GM12878 (cell line): ENCODE measurements at regions not wholly inside any gene's neighbourhood (a gene's known extent, or its start where the extent isn't known, plus 50 kb on each side); places are given as distances from the start of the nearest gene placed in this dataset.

Experiments used
- ATAC-seq: fragments of 200-7000 bp; cut with Tn5 transposase; 3 replicates; pipeline ENCODE4 v1.9.1; 2020; ENCODE audit warnings: mild to moderate bottlenecking, moderate library complexity
- BruUV-seq: library from RNA; stranded (reverse); fragments of 400-500 nt; replicated peaks from 2 replicates; lab custom pipeline; 2021; lab: Mats Ljungman, UMichigan
- CTCF ChIA-PET: fragments of 300-600 bp; sonication (Branson Sonifier 250); formaldehyde crosslinking; extraction: SDS; loops from one replicate; lab custom pipeline; 2021; ENCODE audit warnings: inconsistent platforms; lab: Yijun Ruan, JAX
- POLR2A ChIA-PET: fragments of 350-600 bp; formaldehyde crosslinking; extraction: SDS; loops from one replicate; lab custom pipeline; 2021; ENCODE audit warnings: inconsistent platforms; lab: Charles Lee
- RAD21 ChIA-PET: fragments of 300-600 bp; sonication (Branson Sonifier 250); formaldehyde crosslinking; loops from one replicate; lab custom pipeline; 2023; ENCODE audit warnings: antibody characterized with exemption; ENCODE audit not compliant: unreplicated experiment; lab: Charles Lee
- SMC1A ChIA-PET: fragments of 300-600 bp; sonication (Branson Sonifier 250); formaldehyde crosslinking; loops from one replicate; lab custom pipeline; 2023; ENCODE audit not compliant: unreplicated experiment, uncharacterized antibody; lab: Charles Lee
- DNase-seq: peaks from one replicate; pipeline ENCODE4 v3.0.0-alpha.2; 2011; ENCODE audit warnings: low read depth, low spot score
- FAIRE-seq: peaks from 3 replicates; lab custom pipeline; 2011; peaks lifted over from hg19 to GRCh38; lab: Jason Lieb, UNC
- H2AFZ ChIP-seq: 2 replicates; pipeline ENCODE4 v1.6.0; 2011; ENCODE audit warnings: low read depth, low read length, control low read depth; ENCODE audit not compliant: control insufficient read depth
- H3K27ac ChIP-seq: 2 replicates; pipeline ENCODE4 v1.5.1; 2011; ENCODE audit warnings: control low read depth; ENCODE audit not compliant: control insufficient read depth, insufficient read depth
- H3K27me3 ChIP-seq, 2 experiments: replicated peaks in 1 of 2; 2 replicates each; pipeline versions ENCODE4 v1.6.0 to v1.6.1; 2011; ENCODE audit warnings: low read length in 1 of 2; ENCODE audit not compliant: control insufficient read depth in 2 of 2, insufficient read depth in 2 of 2
- H3K36me3 ChIP-seq, 2 experiments: 2 replicates each; pipeline ENCODE4 v1.5.1; 2011; ENCODE audit warnings: low read length in 1 of 2; ENCODE audit not compliant: control insufficient read depth in 2 of 2, insufficient read depth in 2 of 2
- H3K4me1 ChIP-seq: 2 replicates; pipeline ENCODE4 v1.6.1; 2011; ENCODE audit warnings: mild to moderate bottlenecking, low read length, moderate library complexity, mixed read lengths; ENCODE audit not compliant: control insufficient read depth, insufficient read depth
- H3K4me2 ChIP-seq: 2 replicates; pipeline ENCODE4 v1.6.0; 2011; ENCODE audit warnings: control low read depth; ENCODE audit not compliant: control insufficient read depth, insufficient read depth
- H3K4me3 ChIP-seq: fragments of 200-600 bp; sonication (generic); 2 replicates; pipeline ENCODE4 v1.5.1; 2016
- H3K79me2 ChIP-seq: 2 replicates; pipeline ENCODE4 v1.6.0; 2011; ENCODE audit warnings: low read length; ENCODE audit not compliant: control insufficient read depth, insufficient read depth
- H3K9ac ChIP-seq: 2 replicates; pipeline ENCODE4 v1.8.0; 2011; ENCODE audit warnings: low read length, control low read depth, mixed read lengths; ENCODE audit not compliant: control insufficient read depth, insufficient read depth
- H3K9me3 ChIP-seq: replicated peaks from 3 replicates; pipeline ENCODE4 v1.5.1; 2011; ENCODE audit warnings: mild to moderate bottlenecking, low read length; ENCODE audit not compliant: control insufficient read depth, insufficient read depth
- H4K20me1 ChIP-seq: 2 replicates; pipeline ENCODE4 v1.6.0; 2011; ENCODE audit not compliant: control insufficient read depth, insufficient read depth
- ATF7 ChIP-seq: fragments of 450-650 bp; IDR thresholded peaks from 2 replicates; pipeline ENCODE4 v1.6.1; 2016; ENCODE audit warnings: low read depth, mild to moderate bottlenecking
- CEBPB ChIP-seq, 2 experiments: fragments of 150-350 bp in 1 of 2; IDR thresholded peaks; 2 replicates each; pipeline ENCODE4 v1.6.1; 2012 to 2014; ENCODE audit warnings: low read depth in 2 of 2, low read length in 2 of 2, borderline replicate concordance in 1 of 2, inconsistent platforms in 1 of 2
- EZH2 ChIP-seq: IDR thresholded peaks from 2 replicates; pipeline ENCODE4 v1.6.1; 2012; ENCODE audit warnings: low read depth, mild to moderate bottlenecking, control low read depth, inconsistent platforms, low read length, borderline replicate concordance; ENCODE audit not compliant: control insufficient read depth
- HDAC6 ChIP-seq: fragments of 200-600 bp; sonication (generic); IDR thresholded peaks from one replicate; pipeline ENCODE4 v1.8.0; 2017; ENCODE audit warnings: antibody characterized with exemption; ENCODE audit not compliant: unreplicated experiment
- NFXL1 ChIP-seq: fragments of 450-650 bp; IDR thresholded peaks from 2 replicates; pipeline ENCODE4 v1.6.1; 2017; ENCODE audit warnings: antibody characterized with exemption, mild to moderate bottlenecking, borderline replicate concordance
- RUNX3 ChIP-seq: IDR thresholded peaks from 2 replicates; pipeline ENCODE4 v1.6.1; 2012; ENCODE audit warnings: low read length, inconsistent platforms
- SPI1 ChIP-seq: IDR thresholded peaks from 2 replicates; pipeline ENCODE4 v1.6.1; 2011; ENCODE audit warnings: low read depth, mild to moderate bottlenecking, low read length, moderate library complexity, borderline replicate concordance; ENCODE audit not compliant: insufficient read depth
- WGBS: methylation state at CpG from one replicate; pipeline ENCODE4 v1.1.6; 2016; ENCODE audit warnings: low lambda C conversion rate; ENCODE audit not compliant: insufficient replicate concordance, insufficient coverage; ENCODE audit errors: missing lambda C conversion rate; 5-methylcytosine and 5-hydroxymethylcytosine counted together
- in situ Hi-C: fragments of 300-500 bp; cut with MboI; formaldehyde crosslinking; loops from 9 replicates; pipeline ENCODE4 v1.14.3; 2018; ENCODE audit warnings: mixed read lengths
- intact Hi-C: fragments of 100-400 bp; cut with micrococcal nuclease; formaldehyde crosslinking; loops from one replicate; pipeline ENCODE4 v1.14.2; 2022; ENCODE audit not compliant: unreplicated experiment
- TF ChIP-seq, protein P1 (sequence below), 3 experiments: IDR thresholded peaks in 2 of 3; conservative IDR thresholded peaks in 1 of 3; 2 replicates each; pipeline ENCODE4 v1.5.1; 2011; ENCODE audit warnings: low read depth in 3 of 3, low read length in 3 of 3, mild to moderate bottlenecking in 3 of 3, control low read depth in 2 of 3, moderate library complexity in 2 of 3, inconsistent platforms in 1 of 3, mixed read lengths in 1 of 3; ENCODE audit not compliant: control insufficient read depth in 2 of 3, insufficient read depth in 1 of 3; ENCODE audit errors: extremely low read depth in 1 of 3
- TF ChIP-seq, protein P2 (sequence below): IDR thresholded peaks from 2 replicates; pipeline ENCODE4 v1.6.1; 2012; ENCODE audit warnings: low read depth, low read length, improper control_type of control experiment

DNA sequence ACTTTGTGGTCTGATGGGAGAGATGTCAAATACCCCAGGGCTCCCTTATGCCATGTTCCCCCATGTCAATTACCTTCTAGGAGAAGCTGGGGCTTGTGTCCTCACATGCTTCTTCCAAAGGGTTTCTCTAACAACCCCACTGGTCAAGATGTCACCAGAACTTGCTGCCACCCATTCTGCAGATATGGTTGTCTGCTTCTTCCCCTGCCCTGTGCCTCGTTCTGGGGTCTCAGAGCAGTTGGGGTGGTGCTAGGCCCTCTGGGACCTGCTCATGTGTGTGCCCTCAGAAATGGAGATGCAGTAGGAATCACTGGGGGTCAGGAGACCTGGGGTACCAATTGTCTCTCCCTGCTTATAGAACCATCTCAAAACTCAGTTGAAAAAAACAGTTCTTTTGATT, 268.6 kb downstream of the MYCN start (continued):
- TF ChIP-seq, protein P1, sequence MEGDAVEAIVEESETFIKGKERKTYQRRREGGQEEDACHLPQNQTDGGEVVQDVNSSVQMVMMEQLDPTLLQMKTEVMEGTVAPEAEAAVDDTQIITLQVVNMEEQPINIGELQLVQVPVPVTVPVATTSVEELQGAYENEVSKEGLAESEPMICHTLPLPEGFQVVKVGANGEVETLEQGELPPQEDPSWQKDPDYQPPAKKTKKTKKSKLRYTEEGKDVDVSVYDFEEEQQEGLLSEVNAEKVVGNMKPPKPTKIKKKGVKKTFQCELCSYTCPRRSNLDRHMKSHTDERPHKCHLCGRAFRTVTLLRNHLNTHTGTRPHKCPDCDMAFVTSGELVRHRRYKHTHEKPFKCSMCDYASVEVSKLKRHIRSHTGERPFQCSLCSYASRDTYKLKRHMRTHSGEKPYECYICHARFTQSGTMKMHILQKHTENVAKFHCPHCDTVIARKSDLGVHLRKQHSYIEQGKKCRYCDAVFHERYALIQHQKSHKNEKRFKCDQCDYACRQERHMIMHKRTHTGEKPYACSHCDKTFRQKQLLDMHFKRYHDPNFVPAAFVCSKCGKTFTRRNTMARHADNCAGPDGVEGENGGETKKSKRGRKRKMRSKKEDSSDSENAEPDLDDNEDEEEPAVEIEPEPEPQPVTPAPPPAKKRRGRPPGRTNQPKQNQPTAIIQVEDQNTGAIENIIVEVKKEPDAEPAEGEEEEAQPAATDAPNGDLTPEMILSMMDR (IDR thresholded peaks at IDR 0.05 in 2 of 3, conservative IDR thresholded peaks at IDR 0.05 in 1 of 3; ENCODE audit: control insufficient read depth in 2 of 3, extremely low read depth in 1 of 3, insufficient read depth in 1 of 3, low read depth in 3 of 3, low read length in 3 of 3), result no peak
- no peak for TF ChIP-seq ATF7
- TF ChIP-seq EZH2, result no peak
- TF ChIP-seq, protein P2, sequence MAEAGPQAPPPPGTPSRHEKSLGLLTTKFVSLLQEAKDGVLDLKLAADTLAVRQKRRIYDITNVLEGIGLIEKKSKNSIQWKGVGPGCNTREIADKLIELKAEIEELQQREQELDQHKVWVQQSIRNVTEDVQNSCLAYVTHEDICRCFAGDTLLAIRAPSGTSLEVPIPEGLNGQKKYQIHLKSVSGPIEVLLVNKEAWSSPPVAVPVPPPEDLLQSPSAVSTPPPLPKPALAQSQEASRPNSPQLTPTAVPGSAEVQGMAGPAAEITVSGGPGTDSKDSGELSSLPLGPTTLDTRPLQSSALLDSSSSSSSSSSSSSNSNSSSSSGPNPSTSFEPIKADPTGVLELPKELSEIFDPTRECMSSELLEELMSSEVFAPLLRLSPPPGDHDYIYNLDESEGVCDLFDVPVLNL, result no peak
- TF ChIP-seq NFXL1, result no peak
- TF ChIP-seq RUNX3, result no peak
- no peak for TF ChIP-seq HDAC6

DNA sequence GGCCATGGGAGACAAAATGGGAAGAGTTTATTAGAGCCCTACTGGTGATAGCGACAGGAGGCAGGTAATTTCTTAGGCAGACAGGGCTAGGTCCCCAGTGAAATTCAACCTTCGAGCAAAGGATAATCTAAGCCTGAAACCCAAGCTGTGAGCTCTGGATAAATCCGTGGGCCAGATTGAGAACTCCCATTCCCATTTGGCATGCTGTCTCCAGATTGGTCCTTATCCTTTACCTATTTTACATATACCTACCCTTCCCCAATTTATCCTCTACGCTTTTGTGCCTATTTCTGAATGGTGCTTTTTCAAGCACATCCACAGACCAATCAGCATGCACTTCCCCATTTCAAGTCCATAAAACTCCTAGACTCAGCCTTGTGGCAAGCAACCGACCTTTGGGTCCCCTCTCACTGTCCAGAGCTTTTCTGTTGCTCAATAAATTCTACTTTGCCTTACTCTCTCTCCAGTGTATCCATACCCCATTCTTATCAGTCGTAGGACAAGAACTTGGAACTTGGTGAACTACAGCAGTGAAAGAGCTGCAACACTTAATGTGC, 268.0 kb downstream of the MYCN start:
- Histone ChIP-seq H3K79me2 (no peaks in the 10 kb centered on the region), H3K27ac (no peak overlapping the region), H4K20me1 (no peaks in the 10 kb centered on the region), H3K4me2 (no peak overlapping the region), H3K9ac (no peak overlapping the region), H2AFZ (no peak overlapping the region), H3K9me3 (no peaks in the 10 kb centered on the region), H3K27me3 (no peaks in the 10 kb centered on the region), H3K4me1 (no peaks in the 10 kb centered on the region), H3K36me3 (no peaks in the 10 kb centered on the region), H3K4me3 (no peak overlapping the region)
- ChIA-PET SMC1A (no interaction called here), POLR2A (no interaction called here), CTCF (no interaction called here), RAD21 (no interaction called here)
- TF ChIP-seq SPI1 (peak; percentile 9; the same call in 1 of the 2 replicates), CEBPB (IDR thresholded peaks at IDR 0.05; ENCODE audit: borderline replicate concordance in 1 of 2, low read depth in 2 of 2, low read length in 2 of 2) (no peak)
- in situ Hi-C loops, result no loop called here
- no peak for DNase-seq
- intact Hi-C loops, result no loop called here
- no peak for FAIRE-seq
- 14% methylated on average over 5 of the region's 6 CpGs for WGBS
- no peak for ATAC-seq
- no TSS peak for BruUV-seq
